GM12865 (cell line): ENCODE measurements at regions not wholly inside any gene's neighbourhood (a gene's known extent, or its start where the extent isn't known, plus 50 kb on each side); places are given as distances from the start of the nearest gene placed in this dataset.

Source experiments
- DNase-seq: peaks from one replicate; pipeline ENCODE4 v3.0.0; 2010; ENCODE audit warnings: low read depth
- H3K4me3 ChIP-seq: 2 replicates; pipeline ENCODE4 v1.5.1; 2011; ENCODE audit warnings: mild to moderate bottlenecking, low read depth, low read length, control low read depth
- TF ChIP-seq, protein P1 (sequence below): IDR thresholded peaks from 2 replicates; pipeline ENCODE4 v1.5.1; 2011; ENCODE audit warnings: low read length, control low read depth, low read depth, inconsistent platforms; ENCODE audit not compliant: insufficient read depth; ENCODE audit errors: missing control alignments

- no peak overlapping the region for H3K4me3 ChIP-seq
- TF ChIP-seq, protein P1, sequence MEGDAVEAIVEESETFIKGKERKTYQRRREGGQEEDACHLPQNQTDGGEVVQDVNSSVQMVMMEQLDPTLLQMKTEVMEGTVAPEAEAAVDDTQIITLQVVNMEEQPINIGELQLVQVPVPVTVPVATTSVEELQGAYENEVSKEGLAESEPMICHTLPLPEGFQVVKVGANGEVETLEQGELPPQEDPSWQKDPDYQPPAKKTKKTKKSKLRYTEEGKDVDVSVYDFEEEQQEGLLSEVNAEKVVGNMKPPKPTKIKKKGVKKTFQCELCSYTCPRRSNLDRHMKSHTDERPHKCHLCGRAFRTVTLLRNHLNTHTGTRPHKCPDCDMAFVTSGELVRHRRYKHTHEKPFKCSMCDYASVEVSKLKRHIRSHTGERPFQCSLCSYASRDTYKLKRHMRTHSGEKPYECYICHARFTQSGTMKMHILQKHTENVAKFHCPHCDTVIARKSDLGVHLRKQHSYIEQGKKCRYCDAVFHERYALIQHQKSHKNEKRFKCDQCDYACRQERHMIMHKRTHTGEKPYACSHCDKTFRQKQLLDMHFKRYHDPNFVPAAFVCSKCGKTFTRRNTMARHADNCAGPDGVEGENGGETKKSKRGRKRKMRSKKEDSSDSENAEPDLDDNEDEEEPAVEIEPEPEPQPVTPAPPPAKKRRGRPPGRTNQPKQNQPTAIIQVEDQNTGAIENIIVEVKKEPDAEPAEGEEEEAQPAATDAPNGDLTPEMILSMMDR = no peak
- no peak for DNase-seq
These were observed 184.9 kb downstream of the BRD1 start for GRCh38 chr22:49642741-49643140.

GRCh38 chr22:49642331-49642730, 185.3 kb downstream of the BRD1 start:
- no peak for DNase-seq
- TF ChIP-seq, protein P1 = no peak
- H3K4me3 ChIP-seq = no peak overlapping the region

GRCh38 chr22:49641770-49642313, 185.8 kb downstream of the BRD1 start:
- TF ChIP-seq, protein P1 = no peak
- DNase-seq = no peak
- H3K4me3 ChIP-seq = no peak overlapping the region

DNA sequence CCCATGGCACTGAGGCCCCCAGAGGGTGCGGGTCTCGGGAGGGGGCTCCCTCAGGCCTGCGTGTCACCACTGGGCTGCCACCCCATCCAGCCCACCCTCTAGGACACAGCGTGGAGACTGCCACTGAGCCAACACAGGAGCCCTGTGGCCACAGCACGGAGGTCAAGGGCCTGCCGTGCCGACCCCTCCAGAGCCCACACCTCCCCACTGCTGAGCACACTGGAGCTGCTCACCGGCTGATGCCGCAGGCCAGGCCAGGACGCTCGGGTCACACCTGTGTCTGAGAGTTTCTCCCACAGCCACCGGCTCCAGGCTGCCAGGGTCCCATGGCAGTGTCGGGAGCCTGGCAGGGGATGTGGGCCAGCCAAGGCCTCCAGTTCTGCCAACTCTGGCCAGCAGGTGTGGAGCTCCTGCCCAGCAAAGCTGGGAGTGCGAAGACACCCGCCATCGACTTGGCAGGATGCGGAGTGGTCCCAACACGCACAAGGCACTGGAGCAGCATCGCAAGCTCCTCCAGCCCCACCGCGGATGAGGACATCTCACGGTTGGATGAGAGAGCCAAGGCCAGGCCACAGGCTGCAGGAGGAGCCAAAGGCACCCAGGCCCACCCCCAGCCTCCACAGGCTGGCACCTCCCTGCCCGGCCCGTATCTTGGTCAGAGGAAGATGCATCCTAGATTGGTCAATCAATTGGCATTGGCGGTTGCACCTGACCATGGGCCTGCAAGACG, 187.1 kb downstream of the BRD1 start:
- DNase-seq = no peak
- TF ChIP-seq, protein P1 = no peak
- no peak overlapping the region for H3K4me3 ChIP-seq

GRCh38 chr22:49639956-49640355, 187.7 kb downstream of the BRD1 start:
- H3K4me3 ChIP-seq = no peak overlapping the region
- no peak for DNase-seq
- TF ChIP-seq, protein P1 = no peak

- no peak for DNase-seq
- TF ChIP-seq, protein P1 = no peak
- H3K4me3 ChIP-seq = no peak overlapping the region
These were observed 188.9 kb downstream of the BRD1 start for GRCh38 chr22:49638788-49639187.

DNA sequence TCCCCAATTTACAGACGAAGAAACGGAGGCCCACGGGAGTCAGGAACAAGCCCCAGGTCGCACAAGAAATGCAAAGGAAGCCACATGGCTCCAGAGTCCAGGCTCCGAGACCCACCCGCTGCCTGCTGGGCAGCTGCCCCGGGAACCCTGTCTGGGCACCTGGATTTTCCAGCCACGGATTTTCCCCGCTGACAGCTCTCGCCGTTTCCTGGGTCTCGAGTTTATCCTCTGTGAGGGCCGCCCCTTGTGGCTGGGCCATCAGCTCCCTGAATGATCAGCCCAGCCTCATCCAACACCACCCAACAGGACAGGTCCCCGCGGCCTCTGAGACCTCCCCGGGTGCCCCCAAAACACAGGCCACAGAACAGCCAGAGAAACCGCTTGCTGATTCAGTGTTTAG, 189.7 kb downstream of the BRD1 start:
- TF ChIP-seq, protein P1 = no peak
- H3K4me3 ChIP-seq = no peak overlapping the region
- no peak for DNase-seq
